Type B pancreatic cell (in vitro differentiated cells): ENCODE measurements at regions not wholly inside any gene's neighbourhood (a gene's known extent, or its start where the extent isn't known, plus 50 kb on each side); places are given as distances from the start of the nearest gene placed in this dataset.

Experiments
- DNase-seq: peaks from one replicate; pipeline ENCODE4 v3.0.0; 2021; ENCODE audit warnings: mixed read lengths; ENCODE audit not compliant: unreplicated experiment; ENCODE audit errors: extremely low spot score
- H3K27ac Mint-ChIP-seq: 2 replicates; pipeline ENCODE4 v1.8.0; 2021; ENCODE audit warnings: mild to moderate bottlenecking, mixed read lengths
- H3K27me3 Mint-ChIP-seq: 2 replicates; pipeline ENCODE4 v1.8.0; 2021; ENCODE audit warnings: mixed read lengths
- H3K36me3 Mint-ChIP-seq: 2 replicates; pipeline ENCODE4 v1.8.0; 2021; ENCODE audit warnings: mixed read lengths
- H3K4me1 Mint-ChIP-seq: one replicate; pipeline ENCODE4 v1.8.0; 2021; ENCODE audit warnings: mixed read lengths; ENCODE audit not compliant: unreplicated experiment
- H3K4me3 Mint-ChIP-seq: 2 replicates; pipeline ENCODE4 v1.8.0; 2021; ENCODE audit warnings: mild to moderate bottlenecking, mixed read lengths
- H3K9me3 Mint-ChIP-seq: 2 replicates; pipeline ENCODE4 v1.8.0; 2021; ENCODE audit warnings: mixed read lengths
- CTCF ChIP-seq: fragments of 200-600 bp; sonication (generic); conservative IDR thresholded peaks from 2 replicates; pipeline ENCODE4 v1.5.0; 2021; ENCODE audit warnings: antibody characterized with exemption, mild to moderate bottlenecking

GRCh38 chr3:30203301-30203700, 403.1 kb upstream of the TGFBR2 start:
- no peaks in the 10 kb centered on the region for H3K9me3 Mint-ChIP-seq
- no peaks in the 10 kb centered on the region for H3K27me3 Mint-ChIP-seq
- no peak for DNase-seq
- no peak overlapping the region for H3K4me3 Mint-ChIP-seq
- TF ChIP-seq CTCF, result no peak
- no peaks in the 10 kb centered on the region for H3K36me3 Mint-ChIP-seq
- H3K4me1 Mint-ChIP-seq, result peaks cover 6% of the 10 kb centered on the region
- no peak overlapping the region for H3K27ac Mint-ChIP-seq

- no peak for DNase-seq
- no peak overlapping the region for H3K27ac Mint-ChIP-seq
- H3K27me3 Mint-ChIP-seq, result no peaks in the 10 kb centered on the region
- no peaks in the 10 kb centered on the region for H3K9me3 Mint-ChIP-seq
- H3K4me3 Mint-ChIP-seq, result no peak overlapping the region
- H3K4me1 Mint-ChIP-seq, result peaks cover under 1% of the 10 kb centered on the region
- H3K36me3 Mint-ChIP-seq, result no peaks in the 10 kb centered on the region
- TF ChIP-seq CTCF, result no peak
These were observed 402.3 kb upstream of the TGFBR2 start for GRCh38 chr3:30204126-30204525.

DNA sequence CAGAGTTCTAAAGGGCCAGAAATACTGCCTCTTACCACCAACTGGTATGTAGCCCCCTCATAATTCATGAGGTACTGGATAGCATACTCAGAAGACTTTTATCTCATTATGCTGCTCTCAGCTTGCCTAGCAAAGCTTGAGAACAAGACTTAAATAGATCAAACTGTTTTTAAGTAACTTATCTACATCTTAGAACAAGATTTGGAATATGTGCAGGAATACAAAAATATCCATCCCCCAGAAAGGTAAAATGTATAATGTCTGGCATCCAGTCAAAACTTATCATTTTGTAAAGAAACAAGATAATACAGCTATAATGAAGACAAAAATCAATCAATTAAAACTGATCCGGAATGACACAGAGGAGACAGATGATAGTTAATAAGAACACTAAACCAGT, 400.4 kb upstream of the TGFBR2 start:
- Mint-ChIP-seq H3K36me3 (no peaks in the 10 kb centered on the region), H3K27me3 (no peaks in the 10 kb centered on the region), H3K4me1 (no peaks in the 10 kb centered on the region), H3K27ac (no peak overlapping the region), H3K4me3 (no peak overlapping the region), H3K9me3 (no peaks in the 10 kb centered on the region)
- TF ChIP-seq CTCF, result no peak
- DNase-seq, result no peak

- Mint-ChIP-seq H3K36me3 (peaks cover 3% of the 10 kb centered on the region), H3K27ac (no peak overlapping the region), H3K27me3 (no peaks in the 10 kb centered on the region), H3K4me1 (peaks cover 3% of the 10 kb centered on the region), H3K4me3 (no peak overlapping the region), H3K9me3 (peaks cover 9% of the 10 kb centered on the region)
- no peak for TF ChIP-seq CTCF
- DNase-seq, result no peak
These were observed 384.8 kb upstream of the TGFBR2 start for GRCh38 chr3:30221619-30222018.

DNA sequence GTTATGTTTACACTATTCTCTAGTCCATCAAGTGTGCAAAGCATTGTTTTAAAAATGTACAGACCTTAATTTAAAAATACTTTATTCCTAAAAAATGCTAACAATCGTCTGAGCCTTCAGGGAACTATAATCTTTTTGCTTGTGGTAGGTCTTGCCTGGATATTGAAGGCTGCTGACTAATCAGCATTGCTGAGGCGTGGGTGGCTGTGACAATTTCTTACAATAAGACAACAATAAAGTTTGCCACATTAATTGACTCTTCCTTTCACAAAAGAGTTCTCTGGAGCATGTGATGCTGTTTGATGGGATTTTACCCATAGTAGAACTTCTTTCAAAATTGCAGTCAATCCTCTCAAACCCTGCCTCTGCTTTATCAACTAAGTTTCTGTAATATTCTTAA, 384.0 kb upstream of the TGFBR2 start:
- Mint-ChIP-seq H3K9me3 (peaks cover 4% of the 10 kb centered on the region), H3K4me1 (peaks cover 4% of the 10 kb centered on the region), H3K27ac (no peak overlapping the region), H3K4me3 (no peak overlapping the region), H3K36me3 (peaks cover 3% of the 10 kb centered on the region), H3K27me3 (no peaks in the 10 kb centered on the region)
- no peak for DNase-seq
- TF ChIP-seq CTCF, result no peak

GRCh38 chr3:30225021-30225420, 381.4 kb upstream of the TGFBR2 start:
- no peaks in the 10 kb centered on the region for H3K27me3 Mint-ChIP-seq

More at GRCh38 chr3:30225021-30225420, 381.4 kb upstream of the TGFBR2 start:
- Mint-ChIP-seq H3K27ac (no peak overlapping the region), H3K4me3 (no peak overlapping the region), H3K9me3 (no peaks in the 10 kb centered on the region), H3K4me1 (peaks cover 9% of the 10 kb centered on the region), H3K36me3 (peaks cover 3% of the 10 kb centered on the region)
- DNase-seq, result no peak
- TF ChIP-seq CTCF, result no peak
